HepG2 (cell line): ENCODE measurements at regions not wholly inside any gene's neighbourhood (a gene's known extent, or its start where the extent isn't known, plus 50 kb on each side); places are given as distances from the start of the nearest gene placed in this dataset.

Experiments
- ATAC-seq: fragments of 200-7000 bp; cut with Tn5 transposase; 3 replicates; pipeline ENCODE4 v1.9.1; 2020; ENCODE audit warnings: mild to moderate bottlenecking, moderate library complexity
- BruUV-seq: library from RNA; stranded (reverse); fragments of 400-500 nt; replicated peaks from 2 replicates; lab custom pipeline; 2021; lab: Mats Ljungman, UMichigan
- CTCF ChIA-PET: fragments of 300-600 bp; formaldehyde crosslinking; extraction: SDS; loops from one replicate; lab custom pipeline; 2021; ENCODE audit warnings: low total read pairs, inconsistent platforms, low intra/inter-chr PET ratio; lab: Yijun Ruan, JAX
- POLR2A ChIA-PET: fragments of 350-600 bp; sonication (Branson Sonifier 250); formaldehyde crosslinking; loops from one replicate; lab custom pipeline; 2020; ENCODE audit warnings: antibody characterized with exemption, inconsistent platforms; lab: Yijun Ruan, JAX
- DNase-seq: peaks from one replicate; pipeline ENCODE4 v3.0.0-alpha.2; 2015; ENCODE audit warnings: low spot score
- FAIRE-seq: peaks from 3 replicates; lab custom pipeline; 2011; peaks lifted over from hg19 to GRCh38; lab: Jason Lieb, UNC
- H2AFZ ChIP-seq: one replicate; pipeline ENCODE4 v1.6.1; 2011; ENCODE audit warnings: low read length, inconsistent platforms
- H3K27ac ChIP-seq: fragments of 300-600 bp; 3 replicates; pipeline ENCODE4 v1.8.0; 2011; ENCODE audit warnings: mixed run types, mild to moderate bottlenecking, mixed read lengths, low read length, inconsistent platforms; ENCODE audit not compliant: insufficient read depth; ENCODE audit errors: extremely low read length
- H3K27me3 ChIP-seq, 2 experiments: fragments of 200-600 bp in 1 of 2; 2 replicates in 1 of 2; 3 replicates in 1 of 2; pipeline versions ENCODE4 v1.6.0 to v1.8.0; 2011; ENCODE audit warnings: low read length in 2 of 2, mild to moderate bottlenecking in 2 of 2, moderate library complexity in 2 of 2, inconsistent platforms in 1 of 2; ENCODE audit not compliant: insufficient read depth in 2 of 2, control insufficient read depth in 1 of 2
- H3K36me3 ChIP-seq, 2 experiments: fragments of 200-600 bp in 1 of 2; replicated peaks in 1 of 2; 2 replicates in 1 of 2; 3 replicates in 1 of 2; pipeline versions ENCODE4 v1.5.1 to v1.8.0; 2011; ENCODE audit warnings: low read length in 2 of 2, inconsistent platforms in 1 of 2; ENCODE audit not compliant: insufficient read depth in 2 of 2, control insufficient read depth in 1 of 2
- H3K4me1 ChIP-seq: 2 replicates; pipeline ENCODE4 v1.5.1; 2012; ENCODE audit warnings: low read length, inconsistent platforms; ENCODE audit not compliant: insufficient read depth
- H3K4me2 ChIP-seq: 2 replicates; pipeline ENCODE4 v1.6.0; 2011; ENCODE audit warnings: low read depth, low read length, inconsistent platforms
- H3K4me3 ChIP-seq, 3 experiments: fragments of 200-600 bp in 1 of 3; sonication (generic), shearing (Covaris generic) in 1 of 3; replicated peaks in 1 of 3; 2 replicates each; pipeline ENCODE4 v1.5.1; 2011 to 2016; ENCODE audit warnings: low read length in 3 of 3, inconsistent platforms in 2 of 3, low read depth in 2 of 3, mild to moderate bottlenecking in 2 of 3, control low read depth in 1 of 3, mixed read lengths in 1 of 3; ENCODE audit not compliant: insufficient read depth in 1 of 3
- H3K79me2 ChIP-seq: one replicate; pipeline ENCODE4 v1.6.1; 2011; ENCODE audit warnings: low read length, inconsistent platforms; ENCODE audit not compliant: insufficient read depth
- H3K9ac ChIP-seq: 2 replicates; pipeline ENCODE4 v1.6.0; 2011; ENCODE audit warnings: mild to moderate bottlenecking, low read depth, low read length, inconsistent platforms; ENCODE audit not compliant: insufficient read depth
- H3K9me3 ChIP-seq: 2 replicates; pipeline ENCODE4 v1.5.1; 2012; ENCODE audit warnings: mild to moderate bottlenecking, low read length
- H4K20me1 ChIP-seq: 2 replicates; pipeline ENCODE4 v1.6.0; 2011; ENCODE audit warnings: inconsistent platforms, mild to moderate bottlenecking, low read length, moderate library complexity; ENCODE audit not compliant: insufficient read depth
- BCL6 ChIP-seq: IDR thresholded peaks from 2 replicates; pipeline ENCODE4 v1.6.1; 2016; ENCODE audit warnings: missing genetic modification reagents, missing compliant biosample characterization
- CEBPB ChIP-seq: IDR thresholded peaks from 2 replicates; pipeline ENCODE4 v1.6.1; 2011; ENCODE audit warnings: low read depth, low read length, improper control_type of control experiment, borderline replicate concordance
- MED1 ChIP-seq: sonication (generic); formaldehyde crosslinking; IDR thresholded peaks from 2 replicates; pipeline ENCODE4 v1.4.0; 2020; ENCODE audit warnings: missing genetic modification reagents
- NCOR1 ChIP-seq: fragments of 200-600 bp; sonication (generic); IDR thresholded peaks from 2 replicates; pipeline ENCODE4 v1.7.0; 2017; ENCODE audit warnings: antibody characterized with exemption, low read length, borderline replicate concordance
- TBP ChIP-seq: sonication (generic); formaldehyde crosslinking; IDR thresholded peaks from 2 replicates; pipeline ENCODE4 v1.5.0; 2020; ENCODE audit warnings: missing genetic modification reagents
- THYN1 ChIP-seq: sonication (generic); formaldehyde crosslinking; IDR thresholded peaks from 2 replicates; pipeline ENCODE4 v1.8.1; 2023; ENCODE audit warnings: low read depth, mild to moderate bottlenecking, moderate library complexity, missing genetic modification reagents, borderline replicate concordance
- ZNF780A ChIP-seq: sonication (generic); formaldehyde crosslinking; IDR thresholded peaks from 2 replicates; pipeline ENCODE4 v1.8.0; 2022; ENCODE audit warnings: mild to moderate bottlenecking, missing genetic modification reagents, moderate library complexity
- ZSCAN12 ChIP-seq: sonication (generic); formaldehyde crosslinking; IDR thresholded peaks from 2 replicates; pipeline ENCODE4 v1.9.0; 2021; ENCODE audit warnings: mild to moderate bottlenecking, missing genetic modification reagents
- ZSCAN22 ChIP-seq: sonication (generic); formaldehyde crosslinking; IDR thresholded peaks from 2 replicates; pipeline ENCODE4 v1.4.0; 2020; ENCODE audit warnings: mild to moderate bottlenecking, missing genetic modification reagents
- ZSCAN31 ChIP-seq: sonication (generic); formaldehyde crosslinking; IDR thresholded peaks from 2 replicates; pipeline ENCODE4 v1.5.0; 2020; ENCODE audit warnings: low read depth, mild to moderate bottlenecking, missing genetic modification reagents
- WGBS: methylation state at CpG from one replicate; pipeline ENCODE4 v1.1.6; 2017; ENCODE audit warnings: low lambda C conversion rate; 5-methylcytosine and 5-hydroxymethylcytosine counted together
- in situ Hi-C: cut with HindIII; loops from 2 replicates; pipeline ENCODE4 v1.10.0; 2017; ENCODE audit warnings: low pct_unique_long_range_greater_than_20kb; ENCODE audit not compliant: extremely low pct_ligation_motif_present
- intact Hi-C: fragments of 100-400 bp; cut with micrococcal nuclease; formaldehyde crosslinking; loops from one replicate; pipeline ENCODE4 v1.10.0; 2022; ENCODE audit not compliant: unreplicated experiment
- TF ChIP-seq, protein P1 (sequence below): IDR thresholded peaks from 2 replicates; pipeline ENCODE4 v1.4.0; 2020; ENCODE audit warnings: mild to moderate bottlenecking, missing genetic modification reagents
- TF ChIP-seq, protein P2 (sequence below): IDR thresholded peaks from 2 replicates; pipeline ENCODE4 v1.6.1; 2016; ENCODE audit warnings: low read depth, borderline replicate concordance

DNA sequence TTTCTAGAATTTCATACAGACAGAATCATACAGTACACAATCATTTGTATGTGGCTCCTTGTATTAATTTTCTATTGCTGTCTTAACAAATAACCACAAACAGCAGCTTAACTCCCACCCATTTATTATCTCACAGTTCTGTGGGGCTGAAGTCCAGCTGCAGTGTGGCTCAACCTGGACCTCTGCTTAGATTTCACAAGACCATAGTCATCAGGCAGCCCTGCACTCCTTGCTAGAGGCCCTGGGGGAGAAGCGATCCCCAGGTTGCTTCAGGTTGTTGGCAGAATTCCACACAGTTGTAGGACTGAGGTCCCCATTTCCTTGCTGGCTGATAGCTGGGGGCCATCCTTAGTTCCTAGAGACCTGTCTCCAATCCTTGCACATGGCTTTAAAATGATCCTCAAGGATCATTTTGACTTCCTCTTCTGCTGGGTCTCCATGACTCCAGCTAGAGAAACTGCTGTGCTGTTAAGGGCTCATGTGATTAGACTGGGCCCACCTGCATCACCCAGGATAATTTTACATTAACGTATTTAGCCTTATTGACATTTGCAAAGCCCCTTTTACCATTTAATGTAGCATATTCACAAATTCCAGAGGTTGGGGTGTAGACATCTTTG lies 60.9 kb upstream of the SMAD1 start (continued):
- TF ChIP-seq, protein P1, sequence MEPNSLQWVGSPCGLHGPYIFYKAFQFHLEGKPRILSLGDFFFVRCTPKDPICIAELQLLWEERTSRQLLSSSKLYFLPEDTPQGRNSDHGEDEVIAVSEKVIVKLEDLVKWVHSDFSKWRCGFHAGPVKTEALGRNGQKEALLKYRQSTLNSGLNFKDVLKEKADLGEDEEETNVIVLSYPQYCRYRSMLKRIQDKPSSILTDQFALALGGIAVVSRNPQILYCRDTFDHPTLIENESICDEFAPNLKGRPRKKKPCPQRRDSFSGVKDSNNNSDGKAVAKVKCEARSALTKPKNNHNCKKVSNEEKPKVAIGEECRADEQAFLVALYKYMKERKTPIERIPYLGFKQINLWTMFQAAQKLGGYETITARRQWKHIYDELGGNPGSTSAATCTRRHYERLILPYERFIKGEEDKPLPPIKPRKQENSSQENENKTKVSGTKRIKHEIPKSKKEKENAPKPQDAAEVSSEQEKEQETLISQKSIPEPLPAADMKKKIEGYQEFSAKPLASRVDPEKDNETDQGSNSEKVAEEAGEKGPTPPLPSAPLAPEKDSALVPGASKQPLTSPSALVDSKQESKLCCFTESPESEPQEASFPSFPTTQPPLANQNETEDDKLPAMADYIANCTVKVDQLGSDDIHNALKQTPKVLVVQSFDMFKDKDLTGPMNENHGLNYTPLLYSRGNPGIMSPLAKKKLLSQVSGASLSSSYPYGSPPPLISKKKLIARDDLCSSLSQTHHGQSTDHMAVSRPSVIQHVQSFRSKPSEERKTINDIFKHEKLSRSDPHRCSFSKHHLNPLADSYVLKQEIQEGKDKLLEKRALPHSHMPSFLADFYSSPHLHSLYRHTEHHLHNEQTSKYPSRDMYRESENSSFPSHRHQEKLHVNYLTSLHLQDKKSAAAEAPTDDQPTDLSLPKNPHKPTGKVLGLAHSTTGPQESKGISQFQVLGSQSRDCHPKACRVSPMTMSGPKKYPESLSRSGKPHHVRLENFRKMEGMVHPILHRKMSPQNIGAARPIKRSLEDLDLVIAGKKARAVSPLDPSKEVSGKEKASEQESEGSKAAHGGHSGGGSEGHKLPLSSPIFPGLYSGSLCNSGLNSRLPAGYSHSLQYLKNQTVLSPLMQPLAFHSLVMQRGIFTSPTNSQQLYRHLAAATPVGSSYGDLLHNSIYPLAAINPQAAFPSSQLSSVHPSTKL: peak; percentile 59; the same call in 1 of the 2 replicates
- TF ChIP-seq CEBPB (peak; percentile 94), NCOR1 (peak; percentile 37; the same call in 1 of the 2 replicates), ZSCAN12 (no peak)

DNA sequence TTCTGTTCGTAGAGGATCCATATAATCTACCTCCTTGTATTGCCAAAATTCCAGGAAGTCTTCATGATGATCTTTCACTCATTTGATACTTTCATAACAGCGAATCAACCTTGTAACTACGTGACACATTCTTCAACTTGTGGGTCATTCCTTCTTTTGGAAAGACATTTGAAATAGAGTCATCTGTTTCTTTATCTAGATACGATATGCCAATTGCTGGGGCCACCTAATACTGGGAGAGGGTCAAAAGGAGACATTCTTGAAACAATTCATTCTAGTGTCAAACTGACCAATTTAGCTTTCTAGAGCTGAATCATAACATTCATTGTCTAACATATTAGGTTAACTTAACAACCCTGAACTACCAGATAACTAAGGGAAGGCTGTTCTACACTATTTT lies 62.9 kb upstream of the SMAD1 start:
- ATAC-seq: no peak
- FAIRE-seq: no peak

More for the DNA sequence above, 62.9 kb upstream of the SMAD1 start:
- in situ Hi-C loops (no loop called here), intact Hi-C loops (loop anchor here (10.0 kb wide), 1 partner anchor 136 kb away; no protein-coding TSS in a partner anchor)
- H3K4me3 ChIP-seq: no peak overlapping the region
- H3K9ac ChIP-seq: no peak overlapping the region
- no peaks in the 10 kb centered on the region for H3K79me2 ChIP-seq
- H4K20me1 ChIP-seq: no peaks in the 10 kb centered on the region; the same call in 1 of the 2 replicates
- H3K9me3 ChIP-seq: no peaks in the 10 kb centered on the region
- H2AFZ ChIP-seq: no peak overlapping the region
- H3K4me1 ChIP-seq: peaks cover 9% of the 10 kb centered on the region
- TF ChIP-seq ZNF780A (CRISPR knock-in tag): no peak
- no peak for TF ChIP-seq TBP (CRISPR knock-in tag)
- no peak for TF ChIP-seq ZSCAN31 (CRISPR knock-in tag)
- no peak for TF ChIP-seq THYN1
- TF ChIP-seq, protein P2, sequence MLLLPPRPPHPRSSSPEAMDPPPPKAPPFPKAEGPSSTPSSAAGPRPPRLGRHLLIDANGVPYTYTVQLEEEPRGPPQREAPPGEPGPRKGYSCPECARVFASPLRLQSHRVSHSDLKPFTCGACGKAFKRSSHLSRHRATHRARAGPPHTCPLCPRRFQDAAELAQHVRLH (CRISPR knock-in tag): no peak
- no peak for TF ChIP-seq BCL6 (CRISPR knock-in tag)
- no peak for TF ChIP-seq ZSCAN22
- no peak for TF ChIP-seq MED1 (CRISPR knock-in tag)
- no peak overlapping the region for H3K27ac ChIP-seq
- BruUV-seq: no TSS peak
- DNase-seq: no peak
- no peaks in the 10 kb centered on the region for H3K36me3 ChIP-seq
- H3K4me2 ChIP-seq: no peak overlapping the region
- ChIA-PET POLR2A (no interaction called here), CTCF (interaction anchor here (1.4 kb wide), 1 partner anchor 139 kb away, joined by 3 read pairs; no protein-coding TSS in a partner anchor)
- 51% methylated on average over 4 of the region's 4 CpGs for WGBS
- no peaks in the 10 kb centered on the region for H3K27me3 ChIP-seq
